CD4-positive, alpha-beta T cell (primary cell): ENCODE measurements at regions not wholly inside any gene's neighbourhood (a gene's known extent, or its start where the extent isn't known, plus 50 kb on each side); places are given as distances from the start of the nearest gene placed in this dataset.

ENCODE experiments used
- ATAC-seq: fragments of 200-7000 bp; cut with Tn5 transposase; one replicate; pipeline ENCODE4 v1.10.0; 2022; ENCODE audit warnings: mild to moderate bottlenecking; ENCODE audit not compliant: poor library complexity
- CTCF ChIA-PET: fragments of 350-600 bp; sonication (Branson Sonifier 250); formaldehyde crosslinking; loops from one replicate; lab custom pipeline; 2021; ENCODE audit warnings: antibody characterized with exemption, inconsistent platforms; lab: Charles Lee
- POLR2A ChIA-PET: fragments of 350-600 bp; sonication (Branson Sonifier 250); formaldehyde crosslinking; loops from one replicate; lab custom pipeline; 2021; ENCODE audit warnings: antibody characterized with exemption, inconsistent platforms; lab: Charles Lee
- DNase-seq, 14 experiments: peaks; one replicate each; pipeline ENCODE4 v3.0.0-alpha.2; 2013 to 2020; ENCODE audit warnings: mixed read lengths in 2 of 14
- H3K27ac ChIP-seq, 2 donors: one replicate each; pipeline versions ENCODE4 v1.5.1 to v1.7.0; 2013; ENCODE audit warnings: low read length in 2 of 2, low read depth in 1 of 2, mild to moderate bottlenecking in 1 of 2
- H3K27me3 ChIP-seq, 2 experiments: 1 replicate in 1 of 2; 2 replicates in 1 of 2; pipeline versions ENCODE4 v1.6.1 to v1.7.0; 2013; ENCODE audit warnings: low read length in 2 of 2, control low read depth in 1 of 2, mild to moderate bottlenecking in 1 of 2, moderate library complexity in 1 of 2; ENCODE audit not compliant: insufficient read depth in 2 of 2, control insufficient read depth in 1 of 2
- H3K36me3 ChIP-seq: one replicate; pipeline ENCODE4 v1.6.1; 2013; ENCODE audit warnings: low read length, control low read depth; ENCODE audit not compliant: insufficient read depth
- H3K4me1 ChIP-seq: one replicate; pipeline ENCODE4 v1.6.1; 2013; ENCODE audit warnings: low read length, control low read depth; ENCODE audit not compliant: insufficient read depth
- H3K4me3 ChIP-seq: one replicate; pipeline ENCODE4 v1.5.1; 2013; ENCODE audit warnings: mild to moderate bottlenecking, low read length, moderate library complexity
- H3K9me3 ChIP-seq, 2 experiments: 1 replicate in 1 of 2; 2 replicates in 1 of 2; pipeline versions ENCODE4 v1.6.1 to v1.7.0; 2013; ENCODE audit warnings: low read length in 2 of 2, mild to moderate bottlenecking in 2 of 2, control low read depth in 1 of 2, moderate library complexity in 1 of 2; ENCODE audit not compliant: control insufficient read depth in 1 of 2, insufficient read depth in 1 of 2
- H3K27ac Mint-ChIP-seq: one replicate; pipeline ENCODE4 v1.8.0; 2020; ENCODE audit warnings: mixed read lengths
- H3K27me3 Mint-ChIP-seq: one replicate; pipeline ENCODE4 v1.8.0; 2021; ENCODE audit warnings: mixed read lengths
- H3K36me3 Mint-ChIP-seq: one replicate; pipeline ENCODE4 v1.8.0; 2021; ENCODE audit warnings: low read depth, mixed read lengths
- H3K4me1 Mint-ChIP-seq: one replicate; pipeline ENCODE4 v1.8.0; 2021; ENCODE audit warnings: low read depth, mixed read lengths
- H3K4me3 Mint-ChIP-seq: one replicate; pipeline ENCODE4 v1.8.0; 2020; ENCODE audit warnings: mild to moderate bottlenecking, mixed read lengths
- H3K9me3 Mint-ChIP-seq: one replicate; pipeline ENCODE4 v1.8.0; 2020; ENCODE audit warnings: mixed read lengths
- intact Hi-C, 2 experiments: fragments of 100-400 bp; cut with DNase I in 1 of 2; cut with micrococcal nuclease in 1 of 2; formaldehyde crosslinking; loops; one replicate each; pipeline versions ENCODE4 v1.15.1 to v1.9.0; 2023 to 2025; cut with DNase I, micrococcal nuclease
- TF ChIP-seq, protein P1 (sequence below): fragments of 200-600 bp; IDR thresholded peaks from one replicate; pipeline ENCODE4 v1.8.0; 2022; ENCODE audit warnings: antibody characterized with exemption, mild to moderate bottlenecking

DNA sequence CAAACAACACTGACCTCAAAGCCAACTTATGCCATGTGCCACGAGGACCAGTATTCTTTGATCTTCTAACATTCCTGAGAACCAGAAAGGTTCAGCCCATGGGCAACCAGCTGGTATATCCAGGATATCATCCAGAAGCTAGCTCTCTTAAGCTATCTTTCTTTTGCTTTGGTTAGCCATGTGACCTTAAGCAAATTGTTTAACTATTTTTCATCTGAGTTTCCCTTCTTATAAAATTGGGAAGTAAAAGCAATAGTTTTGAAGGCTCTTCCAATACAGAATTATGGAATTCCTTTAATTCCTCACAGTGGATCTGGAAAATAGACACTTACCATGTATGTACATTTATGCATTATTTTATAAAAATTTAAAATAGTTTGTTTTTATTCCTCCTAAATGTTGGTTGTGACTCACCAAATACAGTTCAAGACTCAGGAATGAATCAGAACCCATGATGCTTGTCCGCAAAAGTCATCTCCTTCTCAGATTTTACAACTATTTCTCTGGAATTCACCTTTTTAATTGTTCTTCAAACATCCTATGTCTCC lies 435.7 kb downstream of the ZEB2 start:
- H3K4me1 Mint-ChIP-seq: no peaks in the 10 kb centered on the region
- Histone ChIP-seq H3K4me3 (no peak overlapping the region), H3K4me1 (no peaks in the 10 kb centered on the region), H3K27me3 (no peaks in the 10 kb centered on the region), H3K9me3 (no peaks in the 10 kb centered on the region), H3K36me3 (no peaks in the 10 kb centered on the region), H3K27ac (no peak overlapping the region)
- peaks cover 3% of the 10 kb centered on the region for H3K36me3 Mint-ChIP-seq
- ATAC-seq: no peak
- TF ChIP-seq, protein P1, sequence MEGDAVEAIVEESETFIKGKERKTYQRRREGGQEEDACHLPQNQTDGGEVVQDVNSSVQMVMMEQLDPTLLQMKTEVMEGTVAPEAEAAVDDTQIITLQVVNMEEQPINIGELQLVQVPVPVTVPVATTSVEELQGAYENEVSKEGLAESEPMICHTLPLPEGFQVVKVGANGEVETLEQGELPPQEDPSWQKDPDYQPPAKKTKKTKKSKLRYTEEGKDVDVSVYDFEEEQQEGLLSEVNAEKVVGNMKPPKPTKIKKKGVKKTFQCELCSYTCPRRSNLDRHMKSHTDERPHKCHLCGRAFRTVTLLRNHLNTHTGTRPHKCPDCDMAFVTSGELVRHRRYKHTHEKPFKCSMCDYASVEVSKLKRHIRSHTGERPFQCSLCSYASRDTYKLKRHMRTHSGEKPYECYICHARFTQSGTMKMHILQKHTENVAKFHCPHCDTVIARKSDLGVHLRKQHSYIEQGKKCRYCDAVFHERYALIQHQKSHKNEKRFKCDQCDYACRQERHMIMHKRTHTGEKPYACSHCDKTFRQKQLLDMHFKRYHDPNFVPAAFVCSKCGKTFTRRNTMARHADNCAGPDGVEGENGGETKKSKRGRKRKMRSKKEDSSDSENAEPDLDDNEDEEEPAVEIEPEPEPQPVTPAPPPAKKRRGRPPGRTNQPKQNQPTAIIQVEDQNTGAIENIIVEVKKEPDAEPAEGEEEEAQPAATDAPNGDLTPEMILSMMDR: no peak
- ChIA-PET POLR2A (interaction anchor here (0.7 kb wide), 1 partner anchor 631 kb away, joined by 3 read pairs; no protein-coding TSS in a partner anchor), CTCF (no interaction called here)
- H3K9me3 Mint-ChIP-seq: peaks cover 6% of the 10 kb centered on the region
- no peak overlapping the region for H3K4me3 Mint-ChIP-seq
- H3K27me3 Mint-ChIP-seq: no peaks in the 10 kb centered on the region
- intact Hi-C loops: no loop called here
- no peak for DNase-seq
- no peak overlapping the region for H3K27ac Mint-ChIP-seq

DNA sequence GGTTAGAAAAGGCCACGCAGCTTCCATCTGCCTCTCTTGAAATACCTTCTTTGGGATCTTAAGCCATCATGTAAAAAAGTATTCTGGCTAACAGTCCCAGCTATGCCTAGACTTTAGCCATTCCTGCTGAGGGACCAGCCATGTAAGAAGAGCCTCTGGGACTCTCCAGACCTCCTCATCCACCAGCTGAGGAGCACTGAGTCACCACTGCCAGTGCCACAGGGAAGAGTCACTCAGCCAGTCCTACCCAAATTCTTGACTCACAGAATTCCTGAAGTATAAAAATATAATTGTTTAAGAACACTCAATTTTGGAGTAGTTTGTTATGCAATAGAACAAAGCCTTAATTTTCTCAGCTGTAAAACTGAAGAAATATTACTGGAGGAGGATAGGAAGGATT lies 436.7 kb downstream of the ZEB2 start:
- no peak overlapping the region for H3K4me3 ChIP-seq
- H3K4me1 ChIP-seq: no peaks in the 10 kb centered on the region
- intact Hi-C loops: no loop called here
- ATAC-seq (no peak), DNase-seq (no peak)
- Mint-ChIP-seq H3K4me3 (no peak overlapping the region), H3K27me3 (no peaks in the 10 kb centered on the region), H3K36me3 (no peaks in the 10 kb centered on the region), H3K27ac (no peak overlapping the region), H3K4me1 (no peaks in the 10 kb centered on the region), H3K9me3 (peaks cover 4% of the 10 kb centered on the region)
- H3K27ac ChIP-seq: no peak overlapping the region
- H3K27me3 ChIP-seq: no peaks in the 10 kb centered on the region
- no peaks in the 10 kb centered on the region for H3K36me3 ChIP-seq
- TF ChIP-seq, protein P1: no peak
- POLR2A ChIA-PET: no interaction called here
- no peaks in the 10 kb centered on the region for H3K9me3 ChIP-seq
- CTCF ChIA-PET: no interaction called here

DNA sequence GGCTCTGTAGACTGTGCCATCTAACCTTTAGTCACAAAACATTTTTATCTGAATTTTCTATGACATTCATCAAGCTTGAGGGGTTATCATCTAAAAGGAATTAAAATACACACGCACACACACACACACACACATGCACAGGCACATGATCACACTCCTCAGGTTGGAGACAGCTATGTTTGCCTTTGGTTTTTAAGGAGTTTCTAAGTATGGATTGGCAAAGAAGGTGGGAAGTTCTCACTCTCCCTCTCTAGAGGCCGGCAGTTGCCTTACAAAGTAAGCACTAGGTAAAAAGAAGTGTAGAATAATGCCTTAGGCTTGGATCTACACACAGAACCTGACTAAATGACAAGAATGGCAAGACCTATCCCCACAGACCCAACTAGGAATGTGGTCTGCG lies 437.1 kb downstream of the ZEB2 start:
- POLR2A ChIA-PET: no interaction called here
- H3K36me3 ChIP-seq: no peaks in the 10 kb centered on the region
- no peak overlapping the region for H3K4me3 ChIP-seq
- CTCF ChIA-PET: no interaction called here
- no peaks in the 10 kb centered on the region for H3K4me1 ChIP-seq
- no peaks in the 10 kb centered on the region for H3K36me3 Mint-ChIP-seq
- TF ChIP-seq, protein P1: no peak
- intact Hi-C loops: no loop called here
- H3K4me1 Mint-ChIP-seq: no peaks in the 10 kb centered on the region
- no peaks in the 10 kb centered on the region for H3K9me3 ChIP-seq
- ATAC-seq: no peak
- no peak overlapping the region for H3K27ac Mint-ChIP-seq
- peaks cover 4% of the 10 kb centered on the region for H3K9me3 Mint-ChIP-seq
- no peak overlapping the region for H3K27ac ChIP-seq
- H3K4me3 Mint-ChIP-seq: no peak overlapping the region
- no peaks in the 10 kb centered on the region for H3K27me3 Mint-ChIP-seq
- no peaks in the 10 kb centered on the region for H3K27me3 ChIP-seq
- DNase-seq: no peak
